SK-N-SH treated with all-trans-retinoic acid at 6 μM for 48 hours (cell line): ENCODE measurements at regions not wholly inside any gene's neighbourhood (a gene's known extent, or its start where the extent isn't known, plus 50 kb on each side); places are given as distances from the start of the nearest gene placed in this dataset.

ENCODE experiments used
- ATAC-seq: fragments of 200-7000 bp; cut with Tn5 transposase; 3 replicates; pipeline ENCODE4 v1.9.1; 2020; ENCODE audit warnings: mild to moderate bottlenecking, moderate library complexity
- ARNTL ChIP-seq: fragments of 450-650 bp; formaldehyde crosslinking; IDR thresholded peaks from 2 replicates; pipeline ENCODE4 v1.5.0; 2020; ENCODE audit warnings: low read depth, mild to moderate bottlenecking, moderate library complexity, borderline replicate concordance
- BACH2 ChIP-seq: fragments of 250-450 bp; sonication (Bioruptor Pico); IDR thresholded peaks from 2 replicates; pipeline ENCODE4 v1.9.0; 2021; ENCODE audit warnings: mild to moderate bottlenecking, borderline replicate concordance
- CREB5 ChIP-seq: fragments of 250-450 bp; sonication (Bioruptor Pico); IDR thresholded peaks from 2 replicates; pipeline ENCODE4 v1.5.1; 2020; ENCODE audit warnings: low read depth, mild to moderate bottlenecking, moderate library complexity
- CSDC2 ChIP-seq: fragments of 250-450 bp; sonication (Bioruptor Pico); IDR thresholded peaks from 2 replicates; pipeline ENCODE4 v1.5.0; 2020; ENCODE audit warnings: mild to moderate bottlenecking, moderate library complexity
- ESRRG ChIP-seq: fragments of 250-450 bp; sonication (Bioruptor Pico); IDR thresholded peaks from 2 replicates; pipeline ENCODE4 v1.6.1; 2021; ENCODE audit warnings: mild to moderate bottlenecking
- GLIS3 ChIP-seq: fragments of 250-450 bp; sonication (Bioruptor Pico); IDR thresholded peaks from 2 replicates; pipeline ENCODE4 v1.5.0; 2020; ENCODE audit warnings: mild to moderate bottlenecking, moderate library complexity
- ISL1 ChIP-seq: fragments of 250-450 bp; sonication (Bioruptor Pico); IDR thresholded peaks from 2 replicates; pipeline ENCODE4 v2.1.2; 2022; ENCODE audit warnings: mild to moderate bottlenecking, moderate library complexity
- OSR1 ChIP-seq: fragments of 250-450 bp; sonication (Bioruptor Pico); IDR thresholded peaks from 2 replicates; pipeline ENCODE4 v1.8.0; 2022; ENCODE audit warnings: moderate library complexity, mild to moderate bottlenecking, inconsistent platforms
- RARB ChIP-seq: fragments of 250-450 bp; sonication (Bioruptor Pico); IDR thresholded peaks from 2 replicates; pipeline ENCODE4 v1.8.0; 2021; ENCODE audit warnings: mild to moderate bottlenecking, moderate library complexity
- SNAI2 ChIP-seq: fragments of 250-450 bp; sonication (Bioruptor Pico); IDR thresholded peaks from 2 replicates; pipeline ENCODE4 v1.5.0; 2020; ENCODE audit warnings: mild to moderate bottlenecking, moderate library complexity
- TCF4 ChIP-seq: fragments of 250-450 bp; sonication (Bioruptor Pico); IDR thresholded peaks from 2 replicates; pipeline ENCODE4 v1.8.0; 2021; ENCODE audit warnings: mild to moderate bottlenecking, moderate library complexity, borderline replicate concordance
- TOX ChIP-seq: fragments of 250-450 bp; sonication (Bioruptor Pico); IDR thresholded peaks from 2 replicates; pipeline ENCODE4 v1.8.0; 2021; ENCODE audit warnings: mild to moderate bottlenecking, moderate library complexity, borderline replicate concordance
- ZC3H10 ChIP-seq: fragments of 250-450 bp; sonication (Bioruptor Pico); IDR thresholded peaks from 2 replicates; pipeline ENCODE4 v1.5.1; 2021; ENCODE audit warnings: mild to moderate bottlenecking, moderate library complexity
- ZFP3 ChIP-seq: fragments of 250-450 bp; sonication (Bioruptor Pico); IDR thresholded peaks from 2 replicates; pipeline ENCODE4 v1.5.0; 2020; ENCODE audit warnings: mild to moderate bottlenecking, moderate library complexity
- ZNF565 ChIP-seq: fragments of 450-650 bp; formaldehyde crosslinking; conservative IDR thresholded peaks from 2 replicates; pipeline ENCODE4 v1.5.0; 2020; ENCODE audit warnings: low read depth, mild to moderate bottlenecking, moderate library complexity
- ZNF70 ChIP-seq: fragments of 450-650 bp; formaldehyde crosslinking; IDR thresholded peaks from 2 replicates; pipeline ENCODE4 v1.5.0; 2020; ENCODE audit warnings: mild to moderate bottlenecking, moderate library complexity
- ZNF8 ChIP-seq: fragments of 450-650 bp; formaldehyde crosslinking; IDR thresholded peaks from 2 replicates; pipeline ENCODE4 v1.5.0; 2020; ENCODE audit warnings: mild to moderate bottlenecking, moderate library complexity
- TF ChIP-seq, protein P1 (sequence below): fragments of 250-450 bp; sonication (Bioruptor Pico); IDR thresholded peaks from 2 replicates; pipeline ENCODE4 v1.5.0; 2020; ENCODE audit warnings: mild to moderate bottlenecking, moderate library complexity
- TF ChIP-seq, protein P2 (sequence below): fragments of 250-450 bp; sonication (Bioruptor Pico); IDR thresholded peaks from 2 replicates; pipeline ENCODE4 v1.5.1; 2021; ENCODE audit warnings: mild to moderate bottlenecking, moderate library complexity
- TF ChIP-seq, protein P3 (sequence below): fragments of 250-450 bp; sonication (Bioruptor Pico); IDR thresholded peaks from 2 replicates; pipeline ENCODE4 v1.8.0; 2021; ENCODE audit warnings: low read depth, mild to moderate bottlenecking, moderate library complexity, borderline replicate concordance
- TF ChIP-seq, protein P4 (sequence below): fragments of 250-450 bp; sonication (Bioruptor Pico); IDR thresholded peaks from 2 replicates; pipeline ENCODE4 v1.8.0; 2020; ENCODE audit warnings: mild to moderate bottlenecking, moderate library complexity, borderline replicate concordance

- ATAC-seq: no peak
- no peak for TF ChIP-seq ZNF70
- no peak for TF ChIP-seq ARNTL (CRISPR knock-in tag)
- no peak for TF ChIP-seq CSDC2 (CRISPR knock-in tag)
- no peak for TF ChIP-seq ISL1 (CRISPR knock-in tag)
- no peak for TF ChIP-seq GLIS3 (CRISPR knock-in tag)
- no peak for TF ChIP-seq ESRRG (CRISPR knock-in tag)
- no peak for TF ChIP-seq ZNF8 (CRISPR knock-in tag)
- no peak for TF ChIP-seq SNAI2 (CRISPR knock-in tag)
- TF ChIP-seq, protein P1, sequence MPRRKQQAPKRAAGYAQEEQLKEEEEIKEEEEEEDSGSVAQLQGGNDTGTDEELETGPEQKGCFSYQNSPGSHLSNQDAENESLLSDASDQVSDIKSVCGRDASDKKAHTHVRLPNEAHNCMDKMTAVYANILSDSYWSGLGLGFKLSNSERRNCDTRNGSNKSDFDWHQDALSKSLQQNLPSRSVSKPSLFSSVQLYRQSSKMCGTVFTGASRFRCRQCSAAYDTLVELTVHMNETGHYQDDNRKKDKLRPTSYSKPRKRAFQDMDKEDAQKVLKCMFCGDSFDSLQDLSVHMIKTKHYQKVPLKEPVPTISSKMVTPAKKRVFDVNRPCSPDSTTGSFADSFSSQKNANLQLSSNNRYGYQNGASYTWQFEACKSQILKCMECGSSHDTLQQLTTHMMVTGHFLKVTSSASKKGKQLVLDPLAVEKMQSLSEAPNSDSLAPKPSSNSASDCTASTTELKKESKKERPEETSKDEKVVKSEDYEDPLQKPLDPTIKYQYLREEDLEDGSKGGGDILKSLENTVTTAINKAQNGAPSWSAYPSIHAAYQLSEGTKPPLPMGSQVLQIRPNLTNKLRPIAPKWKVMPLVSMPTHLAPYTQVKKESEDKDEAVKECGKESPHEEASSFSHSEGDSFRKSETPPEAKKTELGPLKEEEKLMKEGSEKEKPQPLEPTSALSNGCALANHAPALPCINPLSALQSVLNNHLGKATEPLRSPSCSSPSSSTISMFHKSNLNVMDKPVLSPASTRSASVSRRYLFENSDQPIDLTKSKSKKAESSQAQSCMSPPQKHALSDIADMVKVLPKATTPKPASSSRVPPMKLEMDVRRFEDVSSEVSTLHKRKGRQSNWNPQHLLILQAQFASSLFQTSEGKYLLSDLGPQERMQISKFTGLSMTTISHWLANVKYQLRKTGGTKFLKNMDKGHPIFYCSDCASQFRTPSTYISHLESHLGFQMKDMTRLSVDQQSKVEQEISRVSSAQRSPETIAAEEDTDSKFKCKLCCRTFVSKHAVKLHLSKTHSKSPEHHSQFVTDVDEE (CRISPR knock-in tag): no peak
- no peak for TF ChIP-seq ZC3H10 (CRISPR knock-in tag)
- no peak for TF ChIP-seq CREB5
- no peak for TF ChIP-seq ZNF565
- TF ChIP-seq, protein P2, sequence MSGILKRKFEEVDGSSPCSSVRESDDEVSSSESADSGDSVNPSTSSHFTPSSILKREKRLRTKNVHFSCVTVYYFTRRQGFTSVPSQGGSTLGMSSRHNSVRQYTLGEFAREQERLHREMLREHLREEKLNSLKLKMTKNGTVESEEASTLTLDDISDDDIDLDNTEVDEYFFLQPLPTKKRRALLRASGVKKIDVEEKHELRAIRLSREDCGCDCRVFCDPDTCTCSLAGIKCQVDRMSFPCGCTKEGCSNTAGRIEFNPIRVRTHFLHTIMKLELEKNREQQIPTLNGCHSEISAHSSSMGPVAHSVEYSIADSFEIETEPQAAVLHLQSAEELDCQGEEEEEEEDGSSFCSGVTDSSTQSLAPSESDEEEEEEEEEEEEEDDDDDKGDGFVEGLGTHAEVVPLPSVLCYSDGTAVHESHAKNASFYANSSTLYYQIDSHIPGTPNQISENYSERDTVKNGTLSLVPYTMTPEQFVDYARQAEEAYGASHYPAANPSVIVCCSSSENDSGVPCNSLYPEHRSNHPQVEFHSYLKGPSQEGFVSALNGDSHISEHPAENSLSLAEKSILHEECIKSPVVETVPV (CRISPR knock-in tag): no peak
These were observed 314.2 kb downstream of the RWDD3 start for GRCh38 chr1:95548211-95548610.

DNA sequence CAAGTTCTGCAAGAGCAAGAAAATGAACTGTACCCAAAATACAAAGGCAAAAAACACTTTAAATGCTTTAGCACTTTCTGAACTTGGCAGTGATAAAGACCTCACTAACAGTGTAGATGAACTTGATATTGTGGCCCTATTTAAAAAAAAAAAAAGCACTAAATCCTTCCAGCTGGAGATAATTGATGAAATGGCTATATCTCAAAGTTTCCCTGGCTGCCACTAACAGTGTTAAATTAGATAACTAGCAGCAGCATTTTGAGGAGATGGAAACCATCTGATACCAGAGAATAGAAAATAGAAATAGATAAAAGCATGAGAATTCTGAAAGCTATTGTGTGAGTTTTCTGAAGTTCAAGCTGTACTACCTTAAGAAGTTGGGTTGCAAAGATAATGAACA is 317.2 kb downstream of the RWDD3 start:
- no peak for ATAC-seq
- no peak for TF ChIP-seq ARNTL (CRISPR knock-in tag)
- peak; percentile 63; the same call in 1 of the 2 replicates for TF ChIP-seq TCF4 (CRISPR knock-in tag)

DNA sequence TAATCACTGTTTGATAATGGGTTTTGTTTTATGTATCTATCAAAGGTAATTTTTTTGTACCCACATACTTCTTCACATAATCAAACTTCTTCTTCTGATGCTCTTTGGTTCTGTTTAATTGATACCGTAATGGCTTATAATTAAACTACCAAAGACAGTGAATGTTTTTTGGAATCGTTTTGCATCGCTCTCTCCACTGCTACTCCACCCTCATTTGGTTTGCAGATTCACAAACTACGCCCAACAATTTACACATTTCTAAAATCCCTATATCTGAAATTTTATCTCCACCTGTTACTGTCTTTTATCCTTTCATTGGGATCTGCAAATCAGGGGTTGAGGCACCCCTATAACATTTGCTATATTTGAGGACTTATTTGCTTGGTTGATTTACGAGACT is 319.6 kb downstream of the RWDD3 start:
- ATAC-seq: no peak
- no peak for TF ChIP-seq TOX (CRISPR knock-in tag)
- no peak for TF ChIP-seq OSR1 (CRISPR knock-in tag)
- TF ChIP-seq, protein P3, sequence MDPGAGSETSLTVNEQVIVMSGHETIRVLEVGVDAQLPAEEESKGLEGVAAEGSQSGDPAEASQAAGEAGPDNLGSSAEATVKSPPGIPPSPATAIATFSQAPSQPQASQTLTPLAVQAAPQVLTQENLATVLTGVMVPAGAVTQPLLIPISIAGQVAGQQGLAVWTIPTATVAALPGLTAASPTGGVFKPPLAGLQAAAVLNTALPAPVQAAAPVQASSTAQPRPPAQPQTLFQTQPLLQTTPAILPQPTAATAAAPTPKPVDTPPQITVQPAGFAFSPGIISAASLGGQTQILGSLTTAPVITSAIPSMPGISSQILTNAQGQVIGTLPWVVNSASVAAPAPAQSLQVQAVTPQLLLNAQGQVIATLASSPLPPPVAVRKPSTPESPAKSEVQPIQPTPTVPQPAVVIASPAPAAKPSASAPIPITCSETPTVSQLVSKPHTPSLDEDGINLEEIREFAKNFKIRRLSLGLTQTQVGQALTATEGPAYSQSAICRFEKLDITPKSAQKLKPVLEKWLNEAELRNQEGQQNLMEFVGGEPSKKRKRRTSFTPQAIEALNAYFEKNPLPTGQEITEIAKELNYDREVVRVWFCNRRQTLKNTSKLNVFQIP (CRISPR knock-in tag): no peak
- no peak for TF ChIP-seq CSDC2 (CRISPR knock-in tag)
- no peak for TF ChIP-seq ZNF8 (CRISPR knock-in tag)
- TF ChIP-seq BACH2 (CRISPR knock-in tag): no peak
- TF ChIP-seq, protein P1 (CRISPR knock-in tag): no peak
- no peak for TF ChIP-seq ARNTL (CRISPR knock-in tag)
- TF ChIP-seq ZNF70: no peak
- TF ChIP-seq TCF4 (CRISPR knock-in tag): no peak
- TF ChIP-seq RARB: no peak
- TF ChIP-seq, protein P4, sequence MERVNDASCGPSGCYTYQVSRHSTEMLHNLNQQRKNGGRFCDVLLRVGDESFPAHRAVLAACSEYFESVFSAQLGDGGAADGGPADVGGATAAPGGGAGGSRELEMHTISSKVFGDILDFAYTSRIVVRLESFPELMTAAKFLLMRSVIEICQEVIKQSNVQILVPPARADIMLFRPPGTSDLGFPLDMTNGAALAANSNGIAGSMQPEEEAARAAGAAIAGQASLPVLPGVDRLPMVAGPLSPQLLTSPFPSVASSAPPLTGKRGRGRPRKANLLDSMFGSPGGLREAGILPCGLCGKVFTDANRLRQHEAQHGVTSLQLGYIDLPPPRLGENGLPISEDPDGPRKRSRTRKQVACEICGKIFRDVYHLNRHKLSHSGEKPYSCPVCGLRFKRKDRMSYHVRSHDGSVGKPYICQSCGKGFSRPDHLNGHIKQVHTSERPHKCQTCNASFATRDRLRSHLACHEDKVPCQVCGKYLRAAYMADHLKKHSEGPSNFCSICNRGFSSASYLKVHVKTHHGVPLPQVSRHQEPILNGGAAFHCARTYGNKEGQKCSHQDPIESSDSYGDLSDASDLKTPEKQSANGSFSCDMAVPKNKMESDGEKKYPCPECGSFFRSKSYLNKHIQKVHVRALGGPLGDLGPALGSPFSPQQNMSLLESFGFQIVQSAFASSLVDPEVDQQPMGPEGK (CRISPR knock-in tag): no peak
- TF ChIP-seq CREB5: no peak
- no peak for TF ChIP-seq ZFP3 (CRISPR knock-in tag)
- no peak for TF ChIP-seq GLIS3 (CRISPR knock-in tag)
- TF ChIP-seq ZNF565: no peak
- TF ChIP-seq SNAI2 (CRISPR knock-in tag): no peak
- TF ChIP-seq ZC3H10 (CRISPR knock-in tag): no peak
- TF ChIP-seq, all 23 proteins: peak for 0
